B cell (primary cell): ENCODE measurements at regions not wholly inside any gene's neighbourhood (a gene's known extent, or its start where the extent isn't known, plus 50 kb on each side); places are given as distances from the start of the nearest gene placed in this dataset.

Experiments
- ATAC-seq: fragments of 200-7000 bp; cut with Tn5 transposase; one replicate; pipeline ENCODE4 v1.10.0; 2021; ENCODE audit warnings: low read depth, mild to moderate bottlenecking, moderate number of reproducible peaks, moderate library complexity
- CTCF ChIA-PET: fragments of 350-600 bp; sonication (Branson Sonifier 250); formaldehyde crosslinking; loops from one replicate; lab custom pipeline; 2021; ENCODE audit warnings: antibody characterized with exemption, inconsistent platforms; lab: Charles Lee
- POLR2A ChIA-PET: fragments of 350-600 bp; sonication (Branson Sonifier 250); formaldehyde crosslinking; loops from one replicate; lab custom pipeline; 2021; ENCODE audit warnings: antibody characterized with exemption; lab: Charles Lee
- DNase-seq: peaks from one replicate; pipeline ENCODE4 v3.0.0; 2013
- H2AFZ ChIP-seq: 2 replicates; pipeline ENCODE4 v1.6.1; 2012; ENCODE audit warnings: mild to moderate bottlenecking, low read depth, low read length; ENCODE audit not compliant: insufficient read depth, poor library complexity, severe bottlenecking
- H3K27ac ChIP-seq, 2 donors: 1 replicate in 1 of 2; 2 replicates in 1 of 2; pipeline ENCODE4 v1.5.1; 2012 to 2013; ENCODE audit warnings: low read length in 2 of 2, mild to moderate bottlenecking in 2 of 2, moderate library complexity in 1 of 2
- H3K27me3 ChIP-seq, 4 experiments: fragments of 200-600 bp in 1 of 4; sonication (generic) in 1 of 4; replicated peaks in 1 of 4; 1 replicate in 2 of 4; 2 replicates in 2 of 4; pipeline versions ENCODE4 v1.6.1 to v1.7.0; 2013 to 2016; ENCODE audit warnings: low read length in 3 of 4, mild to moderate bottlenecking in 2 of 4, mixed read lengths in 1 of 4, moderate library complexity in 1 of 4; ENCODE audit not compliant: insufficient read depth in 4 of 4, control insufficient read depth in 3 of 4; ENCODE audit errors: control extremely low read depth in 1 of 4
- H3K36me3 ChIP-seq, 2 experiments: replicated peaks in 1 of 2; 1 replicate in 1 of 2; 2 replicates in 1 of 2; pipeline versions ENCODE4 v1.6.1 to v1.7.1; 2013; ENCODE audit warnings: low read length in 1 of 2; ENCODE audit not compliant: insufficient read depth in 2 of 2, control insufficient read depth in 1 of 2; ENCODE audit errors: control extremely low read depth in 1 of 2, extremely low read depth in 1 of 2
- H3K4me1 ChIP-seq, 2 donors: fragments of 200-600 bp in 1 of 2; sonication (generic) in 1 of 2; 1 replicate in 1 of 2; 2 replicates in 1 of 2; pipeline versions ENCODE4 v1.5.1 to v1.6.1; 2013 to 2017; ENCODE audit warnings: low read length in 2 of 2; ENCODE audit not compliant: control insufficient read depth in 2 of 2, insufficient read depth in 2 of 2
- H3K4me2 ChIP-seq: replicated peaks from 2 replicates; pipeline ENCODE3; 2012; ENCODE audit warnings: mild to moderate bottlenecking, low read depth, low read length; ENCODE audit not compliant: poor library complexity, severe bottlenecking
- H3K4me3 ChIP-seq, 5 experiments: fragments of 200-600 bp in 1 of 5; sonication (generic) in 1 of 5; 1 replicate in 3 of 5; 2 replicates in 2 of 5; pipeline versions ENCODE4 v1.5.1 to v1.7.0; 2011 to 2016; ENCODE audit warnings: low read length in 4 of 5, mild to moderate bottlenecking in 4 of 5, low read depth in 2 of 5, control low read depth in 1 of 5, moderate library complexity in 1 of 5; ENCODE audit not compliant: insufficient read depth in 1 of 5; ENCODE audit errors: control extremely low read depth in 1 of 5, extremely low read depth in 1 of 5
- H3K79me2 ChIP-seq: fragments of 200-600 bp; sonication (generic); one replicate; pipeline ENCODE4 v1.6.0; 2016; ENCODE audit warnings: low read length; ENCODE audit not compliant: control insufficient read depth, insufficient read depth
- H3K9ac ChIP-seq: fragments of 200-600 bp; sonication (generic); 2 replicates; pipeline ENCODE4 v1.6.1; 2017; ENCODE audit warnings: mild to moderate bottlenecking, low read length, moderate library complexity
- H3K9me3 ChIP-seq, 3 donors: one replicate each; pipeline versions ENCODE4 v1.6.1 to v1.7.1; 2013; ENCODE audit warnings: low read length in 2 of 3; ENCODE audit not compliant: control insufficient read depth in 2 of 3, insufficient read depth in 1 of 3; ENCODE audit errors: control extremely low read depth in 1 of 3
- H4K20me1 ChIP-seq: 2 replicates; pipeline ENCODE4 v1.6.0; 2012; ENCODE audit warnings: mild to moderate bottlenecking, low read length; ENCODE audit not compliant: insufficient read depth, control insufficient read depth, poor library complexity, severe bottlenecking
- H3K27ac Mint-ChIP-seq: one replicate; pipeline ENCODE4 v1.8.0; 2021; ENCODE audit warnings: mixed read lengths
- H3K27me3 Mint-ChIP-seq: one replicate; pipeline ENCODE4 v1.8.0; 2021; ENCODE audit warnings: mixed read lengths
- H3K4me1 Mint-ChIP-seq: one replicate; pipeline ENCODE4 v1.8.0; 2021; ENCODE audit warnings: mixed read lengths
- H3K4me3 Mint-ChIP-seq: one replicate; pipeline ENCODE4 v1.8.0; 2021; ENCODE audit warnings: mixed read lengths
- H3K9me3 Mint-ChIP-seq: one replicate; pipeline ENCODE4 v1.8.0; 2022; ENCODE audit warnings: mixed read lengths; ENCODE audit not compliant: insufficient read depth
- EZH2 ChIP-seq: IDR thresholded peaks from 2 replicates; pipeline ENCODE4 v1.6.1; 2012; ENCODE audit warnings: borderline replicate concordance, low read depth, mild to moderate bottlenecking, moderate library complexity, low read length; ENCODE audit not compliant: insufficient read depth, poor library complexity, severe bottlenecking
- WGBS: methylation state at CpG from one replicate; pipeline ENCODE4 v1.1.5; 2013; ENCODE audit warnings: missing lambda C conversion rate; ENCODE audit not compliant: insufficient coverage; 5-methylcytosine and 5-hydroxymethylcytosine counted together
- intact Hi-C: fragments of 100-400 bp; cut with micrococcal nuclease; formaldehyde crosslinking; loops from one replicate; pipeline ENCODE4 v1.10.0; 2022
- TF ChIP-seq, protein P1 (sequence below): fragments of 200-600 bp; IDR thresholded peaks from one replicate; pipeline ENCODE4 v1.8.0; 2022; ENCODE audit warnings: antibody characterized with exemption, mild to moderate bottlenecking

DNA sequence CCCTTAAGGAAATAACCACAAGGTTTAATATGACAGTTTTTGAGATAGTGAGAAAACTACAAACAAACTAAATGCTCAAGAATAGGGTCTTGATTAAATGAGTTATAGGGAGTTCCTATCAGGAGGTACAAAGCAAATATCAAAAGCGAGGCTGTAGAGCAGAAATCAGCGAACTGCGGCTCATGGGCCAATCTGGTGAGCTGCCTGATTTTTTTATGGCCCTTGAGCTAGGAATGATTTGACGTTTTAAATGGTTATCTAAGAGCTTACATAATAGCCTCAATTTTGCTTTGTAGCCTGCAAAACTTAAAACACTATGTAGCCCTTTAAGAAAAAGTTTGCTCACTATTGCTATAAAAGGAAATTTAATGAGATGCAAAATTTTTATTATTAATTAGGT, 62.2 kb downstream of the XCL2 start:
- peaks cover 5% of the 10 kb centered on the region for H3K9me3 Mint-ChIP-seq
- H3K27me3 Mint-ChIP-seq, result peaks cover 12% of the 10 kb centered on the region
- Histone ChIP-seq H3K79me2 (no peaks in the 10 kb centered on the region), H2AFZ (no peak overlapping the region), H3K9me3 (no peaks in the 10 kb centered on the region), H3K4me3 (no peak overlapping the region), H4K20me1 (no peaks in the 10 kb centered on the region), H3K27me3 (no peaks in the 10 kb centered on the region), H3K9ac (no peak overlapping the region), H3K36me3 (no peaks in the 10 kb centered on the region), H3K4me1 (no peaks in the 10 kb centered on the region), H3K27ac (no peak overlapping the region), H3K4me2 (no peak overlapping the region)
- H3K4me1 Mint-ChIP-seq, result no peaks in the 10 kb centered on the region
- WGBS, result 100% methylated on average over 1 of the region's 4 CpGs
- no peak for TF ChIP-seq EZH2
- TF ChIP-seq, protein P1, sequence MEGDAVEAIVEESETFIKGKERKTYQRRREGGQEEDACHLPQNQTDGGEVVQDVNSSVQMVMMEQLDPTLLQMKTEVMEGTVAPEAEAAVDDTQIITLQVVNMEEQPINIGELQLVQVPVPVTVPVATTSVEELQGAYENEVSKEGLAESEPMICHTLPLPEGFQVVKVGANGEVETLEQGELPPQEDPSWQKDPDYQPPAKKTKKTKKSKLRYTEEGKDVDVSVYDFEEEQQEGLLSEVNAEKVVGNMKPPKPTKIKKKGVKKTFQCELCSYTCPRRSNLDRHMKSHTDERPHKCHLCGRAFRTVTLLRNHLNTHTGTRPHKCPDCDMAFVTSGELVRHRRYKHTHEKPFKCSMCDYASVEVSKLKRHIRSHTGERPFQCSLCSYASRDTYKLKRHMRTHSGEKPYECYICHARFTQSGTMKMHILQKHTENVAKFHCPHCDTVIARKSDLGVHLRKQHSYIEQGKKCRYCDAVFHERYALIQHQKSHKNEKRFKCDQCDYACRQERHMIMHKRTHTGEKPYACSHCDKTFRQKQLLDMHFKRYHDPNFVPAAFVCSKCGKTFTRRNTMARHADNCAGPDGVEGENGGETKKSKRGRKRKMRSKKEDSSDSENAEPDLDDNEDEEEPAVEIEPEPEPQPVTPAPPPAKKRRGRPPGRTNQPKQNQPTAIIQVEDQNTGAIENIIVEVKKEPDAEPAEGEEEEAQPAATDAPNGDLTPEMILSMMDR, result no peak
- ATAC-seq (no peak), DNase-seq (no peak)
- POLR2A ChIA-PET, result no interaction called here
- CTCF ChIA-PET, result no interaction called here
- no peak overlapping the region for H3K4me3 Mint-ChIP-seq
- H3K27ac Mint-ChIP-seq, result no peak overlapping the region
- intact Hi-C loops, result no loop called here

DNA sequence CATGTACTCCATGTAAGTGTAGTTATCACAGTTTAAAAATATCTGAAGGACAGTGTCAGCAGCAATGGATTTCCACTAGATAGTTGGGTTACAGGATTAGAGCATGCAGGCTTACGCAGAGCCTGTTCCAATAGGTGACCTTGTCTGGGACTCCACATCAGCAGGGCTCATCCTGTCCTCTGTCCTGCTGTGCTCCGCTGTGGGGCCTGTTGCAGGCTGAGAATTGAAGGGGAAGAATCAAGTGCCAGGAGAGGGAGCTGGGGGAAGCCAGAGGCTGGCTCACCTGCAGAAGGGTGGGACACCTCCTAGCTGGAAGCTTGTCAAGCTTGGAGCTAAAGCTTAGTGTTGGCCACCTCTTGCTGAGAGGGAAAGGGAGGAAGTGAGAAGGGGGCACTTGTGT, 62.8 kb downstream of the XCL2 start:
- WGBS, result 97% methylated on average over 2 of the region's 2 CpGs
- no peak overlapping the region for H3K9ac ChIP-seq
- Mint-ChIP-seq H3K4me3 (no peak overlapping the region), H3K4me1 (no peaks in the 10 kb centered on the region), H3K27me3 (peaks cover 9% of the 10 kb centered on the region), H3K9me3 (no peaks in the 10 kb centered on the region), H3K27ac (no peak overlapping the region)
- DNase-seq (no peak), ATAC-seq (no peak)
- H3K4me1 ChIP-seq, result no peaks in the 10 kb centered on the region
- ChIA-PET CTCF (no interaction called here), POLR2A (no interaction called here)
- H3K27ac ChIP-seq, result no peak overlapping the region
- H3K4me2 ChIP-seq, result no peak overlapping the region
- intact Hi-C loops, result no loop called here
- H2AFZ ChIP-seq, result no peak overlapping the region
- no peaks in the 10 kb centered on the region for H3K27me3 ChIP-seq
- H3K4me3 ChIP-seq, result no peak overlapping the region
- no peaks in the 10 kb centered on the region for H3K79me2 ChIP-seq
- TF ChIP-seq, protein P1, result no peak
- no peak for TF ChIP-seq EZH2
- H3K36me3 ChIP-seq, result no peaks in the 10 kb centered on the region
- H3K9me3 ChIP-seq, result no peaks in the 10 kb centered on the region
- H4K20me1 ChIP-seq, result no peaks in the 10 kb centered on the region
